ENCODE measurements at regions not wholly inside any gene's neighbourhood (a gene's known extent, or its start where the extent isn't known, plus 50 kb on each side); places are given as distances from the start of the nearest gene placed in this dataset.

DNA sequence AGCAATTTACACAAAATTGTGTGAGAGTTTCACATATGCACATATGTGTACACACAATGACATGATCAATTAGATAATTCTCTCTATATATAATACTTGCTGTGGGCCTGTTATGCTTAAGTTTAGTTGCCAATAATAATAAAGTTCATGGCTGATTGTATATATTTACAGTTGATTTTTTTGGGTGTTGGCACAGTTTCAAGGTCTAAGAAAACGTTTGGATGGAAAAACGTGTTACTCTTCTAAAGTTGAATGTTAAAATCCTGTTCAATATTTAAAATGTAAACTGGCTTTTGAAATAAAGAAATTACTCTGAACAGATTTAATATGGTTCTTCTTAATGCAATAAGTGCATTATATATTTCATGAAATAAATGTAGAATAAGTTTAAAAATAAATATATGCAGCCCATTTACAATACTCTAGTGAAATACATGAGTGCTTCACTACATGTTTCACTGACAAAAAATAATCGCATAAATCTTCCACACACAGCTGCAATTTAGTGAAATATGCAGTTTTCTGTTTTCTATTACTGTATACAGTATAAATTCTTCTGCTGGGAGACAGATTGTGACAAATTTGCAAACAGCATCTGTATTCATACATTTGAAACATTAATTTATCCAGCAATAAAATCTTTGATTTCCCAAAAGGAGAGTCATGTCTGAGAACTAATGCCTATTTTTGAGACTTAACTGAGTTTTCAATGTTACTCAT is 586.9 kb upstream of the KLHL1 start:
- H3K4me3 ChIP-seq (replicated peaks in 1 of 2; ENCODE audit: low read depth in 2 of 2, low read length in 2 of 2), result no peak overlapping the region
- TF ChIP-seq, protein P1, sequence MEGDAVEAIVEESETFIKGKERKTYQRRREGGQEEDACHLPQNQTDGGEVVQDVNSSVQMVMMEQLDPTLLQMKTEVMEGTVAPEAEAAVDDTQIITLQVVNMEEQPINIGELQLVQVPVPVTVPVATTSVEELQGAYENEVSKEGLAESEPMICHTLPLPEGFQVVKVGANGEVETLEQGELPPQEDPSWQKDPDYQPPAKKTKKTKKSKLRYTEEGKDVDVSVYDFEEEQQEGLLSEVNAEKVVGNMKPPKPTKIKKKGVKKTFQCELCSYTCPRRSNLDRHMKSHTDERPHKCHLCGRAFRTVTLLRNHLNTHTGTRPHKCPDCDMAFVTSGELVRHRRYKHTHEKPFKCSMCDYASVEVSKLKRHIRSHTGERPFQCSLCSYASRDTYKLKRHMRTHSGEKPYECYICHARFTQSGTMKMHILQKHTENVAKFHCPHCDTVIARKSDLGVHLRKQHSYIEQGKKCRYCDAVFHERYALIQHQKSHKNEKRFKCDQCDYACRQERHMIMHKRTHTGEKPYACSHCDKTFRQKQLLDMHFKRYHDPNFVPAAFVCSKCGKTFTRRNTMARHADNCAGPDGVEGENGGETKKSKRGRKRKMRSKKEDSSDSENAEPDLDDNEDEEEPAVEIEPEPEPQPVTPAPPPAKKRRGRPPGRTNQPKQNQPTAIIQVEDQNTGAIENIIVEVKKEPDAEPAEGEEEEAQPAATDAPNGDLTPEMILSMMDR (IDR thresholded peaks at IDR 0.05; ENCODE audit: low read depth, low read length), result no peak
- DNase-seq (ENCODE audit: low read depth in 2 of 2), result no peak

DNA sequence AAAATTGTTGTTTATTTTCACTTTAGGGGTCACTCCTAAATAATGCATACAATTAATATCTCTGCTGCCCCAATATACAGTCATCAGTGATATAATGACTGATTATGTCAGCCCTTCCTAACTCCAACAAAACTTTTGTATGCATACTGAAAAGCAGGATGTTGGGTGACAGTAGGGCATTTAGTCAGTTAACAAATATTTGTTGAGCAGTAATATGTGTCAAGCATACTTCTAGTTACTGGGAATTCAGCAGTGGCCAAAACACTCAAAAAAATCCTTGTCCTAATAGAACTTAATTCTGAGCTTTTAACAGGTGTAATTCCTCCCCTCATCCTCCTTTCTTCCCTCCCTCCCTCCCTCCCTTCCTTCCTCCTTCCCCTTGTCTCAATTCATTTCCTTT is 560.7 kb upstream of the KLHL1 start:
- no peak overlapping the region for H3K4me3 ChIP-seq (replicated peaks in 1 of 2; ENCODE audit: low read depth in 2 of 2, low read length in 2 of 2)
- DNase-seq (ENCODE audit: low read depth in 2 of 2), result peak in 1 of 2 donors; percentile 1
- TF ChIP-seq, protein P1 (IDR thresholded peaks at IDR 0.05; ENCODE audit: low read depth, low read length), result no peak

DNA sequence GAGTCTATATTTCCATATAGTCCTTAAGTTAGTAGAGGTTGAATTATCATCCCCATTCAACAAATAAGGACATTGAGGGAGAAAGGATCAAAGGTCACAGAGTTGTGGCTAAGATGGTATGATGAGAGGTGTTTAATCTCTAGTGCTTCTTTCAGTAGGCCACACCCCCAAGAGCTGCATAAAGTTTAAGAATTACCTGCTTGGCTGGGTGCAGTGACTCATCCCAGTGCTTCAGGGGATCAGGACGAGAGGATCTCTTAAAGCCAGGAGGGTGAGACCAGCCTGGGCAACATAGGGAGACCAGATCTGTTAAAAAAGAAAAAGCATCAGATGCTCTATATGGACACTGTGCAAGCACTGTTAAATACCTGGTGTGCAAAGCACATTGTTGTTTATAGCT is 560.0 kb upstream of the KLHL1 start:
- DNase-seq (ENCODE audit: low read depth in 2 of 2), result no peak
- TF ChIP-seq, protein P1 (IDR thresholded peaks at IDR 0.05; ENCODE audit: low read depth, low read length), result no peak
- no peak overlapping the region for H3K4me3 ChIP-seq (replicated peaks in 1 of 2; ENCODE audit: low read depth in 2 of 2, low read length in 2 of 2)

DNA sequence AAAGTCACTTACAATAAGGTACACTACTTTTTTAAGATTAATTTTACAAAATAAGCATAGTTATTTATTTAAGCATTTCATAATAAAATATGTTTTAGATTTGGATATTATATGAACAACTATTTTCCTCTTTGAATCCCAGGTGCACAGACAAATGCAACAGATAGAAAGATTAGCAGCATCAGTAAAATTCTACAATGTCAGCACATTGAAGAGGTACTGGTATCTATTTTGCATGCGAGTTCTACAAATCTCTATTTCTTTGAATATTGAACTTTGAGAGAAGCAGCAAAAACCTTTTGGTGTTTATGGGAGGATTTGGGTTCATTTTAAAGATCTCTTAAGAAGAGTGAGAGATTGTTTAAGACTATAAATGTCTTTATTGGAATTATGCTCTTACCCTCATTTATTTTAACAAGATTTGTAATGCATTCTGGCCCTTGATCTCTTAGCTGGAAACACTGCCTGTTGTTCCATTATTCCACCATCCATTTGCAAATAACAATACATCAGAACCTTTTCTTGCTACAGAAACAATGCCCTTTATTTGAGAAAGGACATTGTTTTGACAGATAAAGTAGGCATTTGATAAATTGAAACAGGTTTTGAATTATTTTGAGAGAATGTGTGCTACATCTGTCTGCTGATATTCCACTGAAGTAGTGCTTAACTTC is 558.8 kb upstream of the KLHL1 start:
- TF ChIP-seq, protein P1 (IDR thresholded peaks at IDR 0.05; ENCODE audit: low read depth, low read length), result no peak
- H3K4me3 ChIP-seq (replicated peaks in 1 of 2; ENCODE audit: low read depth in 2 of 2, low read length in 2 of 2), result no peak overlapping the region
- no peak for DNase-seq (ENCODE audit: low read depth in 2 of 2)

DNA sequence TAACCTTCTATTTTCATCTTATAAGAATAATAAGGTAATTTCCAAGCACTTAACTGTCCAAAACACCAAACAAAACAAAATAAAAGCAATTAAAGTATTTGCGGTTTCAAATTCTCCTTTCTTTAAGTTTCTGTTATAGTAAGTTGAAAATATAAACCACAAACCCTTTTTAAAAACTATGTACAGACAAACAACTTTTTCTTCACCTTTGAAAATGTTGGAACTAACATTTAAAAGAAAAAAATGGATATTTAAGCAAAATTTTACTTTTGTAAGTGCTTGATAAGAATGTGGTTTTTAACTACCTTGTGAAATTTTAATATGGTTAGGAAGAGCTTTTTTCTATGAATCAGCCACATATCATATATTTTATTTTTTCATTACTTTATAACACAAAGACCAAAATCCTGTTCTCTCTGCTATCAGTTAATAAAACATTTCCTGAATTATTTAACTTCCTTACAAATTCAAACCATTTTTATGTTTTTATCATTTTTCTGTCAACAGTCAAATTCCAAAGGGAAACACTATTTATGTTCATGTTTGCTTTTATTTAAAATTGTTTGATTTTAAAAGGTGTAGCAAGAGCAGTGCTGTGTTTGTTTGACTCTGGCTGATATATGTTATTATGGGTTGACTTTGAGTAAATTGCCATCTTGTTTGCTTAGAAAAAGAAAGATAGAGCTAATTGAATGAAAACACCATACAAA is 554.1 kb upstream of the KLHL1 start:
- DNase-seq (ENCODE audit: low read depth in 2 of 2), result no peak
- H3K4me3 ChIP-seq (replicated peaks in 1 of 2; ENCODE audit: low read depth in 2 of 2, low read length in 2 of 2), result no peak overlapping the region
- TF ChIP-seq, protein P1 (IDR thresholded peaks at IDR 0.05; ENCODE audit: low read depth, low read length), result no peak

DNA sequence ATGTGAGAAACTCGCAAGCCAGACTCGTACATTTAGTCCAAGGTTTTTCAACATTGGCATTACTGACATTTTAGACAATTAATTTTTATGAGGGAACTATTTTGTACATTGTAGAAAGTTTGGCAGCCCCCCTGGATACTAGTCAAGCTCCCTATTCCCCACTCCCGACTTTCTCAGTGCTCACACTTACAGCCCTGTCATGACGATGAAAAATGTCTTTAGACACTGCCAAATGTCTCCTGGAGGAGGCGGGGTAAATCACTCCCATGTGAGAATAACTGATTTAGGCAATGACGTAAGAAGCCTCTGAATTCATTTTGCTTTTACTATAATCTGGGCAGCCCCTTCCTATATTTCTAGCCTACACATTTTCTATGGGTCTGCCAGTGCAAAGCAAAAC is 535.8 kb upstream of the KLHL1 start:
- TF ChIP-seq, protein P1 (IDR thresholded peaks at IDR 0.05; ENCODE audit: low read depth, low read length), result no peak
- H3K4me3 ChIP-seq (replicated peaks in 1 of 2; ENCODE audit: low read depth in 2 of 2, low read length in 2 of 2), result no peak overlapping the region
- DNase-seq (ENCODE audit: low read depth in 2 of 2), result no peak
